ENCODE measurements at regions not wholly inside any gene's neighbourhood (a gene's known extent, or its start where the extent isn't known, plus 50 kb on each side); places are given as distances from the start of the nearest gene placed in this dataset.

GRCh38 chr2:14424478-14425390, 207.8 kb upstream of the LRATD1 start (continued):
- TF ChIP-seq, protein P1, sequence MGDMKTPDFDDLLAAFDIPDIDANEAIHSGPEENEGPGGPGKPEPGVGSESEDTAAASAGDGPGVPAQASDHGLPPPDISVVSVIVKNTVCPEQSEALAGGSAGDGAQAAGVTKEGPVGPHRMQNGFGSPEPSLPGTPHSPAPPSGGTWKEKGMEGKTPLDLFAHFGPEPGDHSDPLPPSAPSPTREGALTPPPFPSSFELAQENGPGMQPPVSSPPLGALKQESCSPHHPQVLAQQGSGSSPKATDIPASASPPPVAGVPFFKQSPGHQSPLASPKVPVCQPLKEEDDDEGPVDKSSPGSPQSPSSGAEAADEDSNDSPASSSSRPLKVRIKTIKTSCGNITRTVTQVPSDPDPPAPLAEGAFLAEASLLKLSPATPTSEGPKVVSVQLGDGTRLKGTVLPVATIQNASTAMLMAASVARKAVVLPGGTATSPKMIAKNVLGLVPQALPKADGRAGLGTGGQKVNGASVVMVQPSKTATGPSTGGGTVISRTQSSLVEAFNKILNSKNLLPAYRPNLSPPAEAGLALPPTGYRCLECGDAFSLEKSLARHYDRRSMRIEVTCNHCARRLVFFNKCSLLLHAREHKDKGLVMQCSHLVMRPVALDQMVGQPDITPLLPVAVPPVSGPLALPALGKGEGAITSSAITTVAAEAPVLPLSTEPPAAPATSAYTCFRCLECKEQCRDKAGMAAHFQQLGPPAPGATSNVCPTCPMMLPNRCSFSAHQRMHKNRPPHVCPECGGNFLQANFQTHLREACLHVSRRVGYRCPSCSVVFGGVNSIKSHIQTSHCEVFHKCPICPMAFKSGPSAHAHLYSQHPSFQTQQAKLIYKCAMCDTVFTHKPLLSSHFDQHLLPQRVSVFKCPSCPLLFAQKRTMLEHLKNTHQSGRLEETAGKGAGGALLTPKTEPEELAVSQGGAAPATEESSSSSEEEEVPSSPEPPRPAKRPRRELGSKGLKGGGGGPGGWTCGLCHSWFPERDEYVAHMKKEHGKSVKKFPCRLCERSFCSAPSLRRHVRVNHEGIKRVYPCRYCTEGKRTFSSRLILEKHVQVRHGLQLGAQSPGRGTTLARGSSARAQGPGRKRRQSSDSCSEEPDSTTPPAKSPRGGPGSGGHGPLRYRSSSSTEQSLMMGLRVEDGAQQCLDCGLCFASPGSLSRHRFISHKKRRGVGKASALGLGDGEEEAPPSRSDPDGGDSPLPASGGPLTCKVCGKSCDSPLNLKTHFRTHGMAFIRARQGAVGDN (IDR thresholded peaks at IDR 0.05), result peak; percentile 9; the same call in 1 of the 2 replicates
- TF ChIP-seq SMARCA5 (IDR thresholded peaks at IDR 0.05), result peak; percentile 80; the same call in 1 of the 2 replicates
- no peak for TF ChIP-seq RAD21 (IDR thresholded peaks at IDR 0.05; ENCODE audit: insufficient read depth, low read depth, low read length)

- ChIA-PET RAD21 (ENCODE audit: unreplicated experiment) (interaction anchor here (1.3 kb wide), 1 partner anchor 24 kb away, joined by 3 read pairs; no protein-coding TSS in a partner anchor), CTCF (interaction anchor here (0.7 to 1.4 kb wide), 4 partner anchors 24 to 963 kb away, joined by 3 to 5 read pairs (median 4); no protein-coding TSS in a partner anchor), POLR2A (no interaction called here), SMC1A (ENCODE audit: uncharacterized antibody, unreplicated experiment) (interaction anchor here (0.7 to 3.8 kb wide), 10 partner anchors 15 to 901 kb away, joined by 3 to 29 read pairs (median 4); no protein-coding TSS in a partner anchor)
- no TSS peak for BruUV-seq (replicated peaks)
- in situ Hi-C loops (cut with MboI) (no loop called here), intact Hi-C loops (cut with micrococcal nuclease; ENCODE audit: unreplicated experiment) (no loop called here)
- H3K4me1 ChIP-seq (ENCODE audit: control insufficient read depth, insufficient read depth, low read length), result no peaks in the 10 kb centered on the region
- ATAC-seq (no peak), FAIRE-seq (no peak), DNase-seq (ENCODE audit: low read depth, low spot score) (no peak)
- H2AFZ ChIP-seq (ENCODE audit: control insufficient read depth, low read depth, low read length), result no peak overlapping the region
- 58% methylated on average over 2 of the region's 2 CpGs for WGBS (ENCODE audit: insufficient coverage, insufficient replicate concordance, low lambda C conversion rate, missing lambda C conversion rate)
- H3K9me3 ChIP-seq (replicated peaks; ENCODE audit: control insufficient read depth, insufficient read depth, low read length), result no peaks in the 10 kb centered on the region; the same call in 2 of the 3 replicates
- no peak overlapping the region for H3K4me3 ChIP-seq
- no peak overlapping the region for H3K27ac ChIP-seq (ENCODE audit: control insufficient read depth, insufficient read depth)
- H3K4me2 ChIP-seq (ENCODE audit: control insufficient read depth, insufficient read depth), result no peak overlapping the region
- H4K20me1 ChIP-seq (ENCODE audit: control insufficient read depth, insufficient read depth), result no peaks in the 10 kb centered on the region
- H3K79me2 ChIP-seq (ENCODE audit: control insufficient read depth, insufficient read depth, low read length), result no peaks in the 10 kb centered on the region
- no peaks in the 10 kb centered on the region for H3K27me3 ChIP-seq (replicated peaks in 1 of 2; ENCODE audit: control insufficient read depth in 2 of 2, insufficient read depth in 2 of 2, low read length in 1 of 2)
- H3K36me3 ChIP-seq (ENCODE audit: control insufficient read depth in 2 of 2, insufficient read depth in 2 of 2, low read length in 1 of 2), result no peaks in the 10 kb centered on the region
- H3K9ac ChIP-seq (ENCODE audit: control insufficient read depth, insufficient read depth, low read length), result no peak overlapping the region
- no peak for TF ChIP-seq RUNX3 (IDR thresholded peaks at IDR 0.05; ENCODE audit: low read length)
- no peak for TF ChIP-seq POLR2AphosphoS2 (IDR thresholded peaks at IDR 0.05; ENCODE audit: low read depth, low read length)
- no peak for TF ChIP-seq ELK1 (IDR thresholded peaks at IDR 0.05; ENCODE audit: low read depth, low read length)
- no peak for TF ChIP-seq NR2C2 (IDR thresholded peaks at IDR 0.05; ENCODE audit: borderline replicate concordance, control insufficient read depth, insufficient read length, low read depth)
- no peak for TF ChIP-seq TCF12 (IDR thresholded peaks at IDR 0.05; ENCODE audit: low read depth, low read length)
- TF ChIP-seq PRDM15 (CRISPR knock-in tag; IDR thresholded peaks at IDR 0.05), result no peak
- no peak for TF ChIP-seq CHD4 (IDR thresholded peaks at IDR 0.05)
- TF ChIP-seq MEF2B (IDR thresholded peaks at IDR 0.05; ENCODE audit: partially characterized antibody, poor library complexity, severe bottlenecking), result no peak
Measured at GRCh38 chr2:14425869-14426268, 206.6 kb upstream of the LRATD1 start.
